Neural progenitor cell (in vitro differentiated cells): ENCODE measurements at regions not wholly inside any gene's neighbourhood (a gene's known extent, or its start where the extent isn't known, plus 50 kb on each side); places are given as distances from the start of the nearest gene placed in this dataset.
"Not testable (repeated sequence)": the region's sequence is repeated elsewhere in the genome, so short reads cannot be mapped to it uniquely, and the experiment has no call there.

ENCODE experiments used
- CTCF ChIP-seq: fragments of 200-600 bp; sonication (generic); IDR thresholded peaks from 2 replicates; pipeline ENCODE4 v1.5.1; 2017; ENCODE audit warnings: antibody characterized with exemption, mild to moderate bottlenecking
- EZH2 ChIP-seq: fragments of 200-600 bp; sonication (generic); IDR thresholded peaks from 2 replicates; pipeline ENCODE4 v1.6.1; 2017; ENCODE audit warnings: antibody characterized with exemption, mild to moderate bottlenecking, moderate library complexity
- EZH2phosphoT487 ChIP-seq: fragments of 200-600 bp; sonication (generic); IDR thresholded peaks from 2 replicates; pipeline ENCODE4 v1.6.1; 2017; ENCODE audit warnings: antibody characterized with exemption

- TF ChIP-seq CTCF, EZH2phosphoT487, EZH2: not testable (repeated sequence)
Measured at GRCh38 chr1:149398527-149398926, 76.3 kb upstream of the NBPF19 start.
